ENCODE measurements at regions not wholly inside any gene's neighbourhood (a gene's known extent, or its start where the extent isn't known, plus 50 kb on each side); places are given as distances from the start of the nearest gene placed in this dataset.

DNA sequence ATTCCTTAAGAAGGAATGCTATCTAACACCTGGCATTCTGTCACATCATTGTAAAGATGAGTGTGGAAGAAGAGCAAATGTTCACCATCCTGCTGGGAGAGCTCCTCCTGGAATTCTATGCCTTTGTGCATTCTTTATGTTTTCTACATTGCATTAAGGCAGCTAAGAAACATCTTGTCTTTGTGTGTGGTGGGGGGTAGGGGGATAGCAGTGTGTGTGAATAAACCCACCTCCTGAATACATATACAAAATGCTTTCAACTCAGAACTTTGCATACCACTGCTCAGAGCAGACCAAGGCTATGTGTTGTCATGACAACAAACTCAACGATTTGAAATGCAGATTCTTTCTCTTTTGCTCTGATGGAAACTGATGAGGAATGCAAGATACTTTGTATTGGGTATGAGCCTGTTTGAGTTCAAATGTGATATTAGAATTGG is 193.6 kb upstream of the KAZN start:
- Histone ChIP-seq H3K36me3 (ENCODE audit: insufficient read depth, low read length, poor library complexity, severe bottlenecking) (no peaks in the 10 kb centered on the region), H3K27me3 (replicated peaks; ENCODE audit: insufficient read depth, low read depth, low read length, poor library complexity) (no peaks in the 10 kb centered on the region), H3K4me3 (ENCODE audit: low read depth, low read length, poor library complexity, severe bottlenecking) (no peak overlapping the region), H3K4me1 (ENCODE audit: insufficient read depth, low read length, poor library complexity, severe bottlenecking) (no peaks in the 10 kb centered on the region), H3K27ac (ENCODE audit: low read depth, low read length, poor library complexity, severe bottlenecking) (no peak overlapping the region), H3K9me3 (ENCODE audit: low read depth, low read length, poor library complexity, severe bottlenecking) (no peaks in the 10 kb centered on the region)
- ChIA-PET CTCF (no interaction called here), POLR2A (ENCODE audit: low non-redundant PET) (no interaction called here)
- no TSS peak for BruUV-seq (replicated peaks)
- TF ChIP-seq EZH2 (IDR thresholded peaks at IDR 0.05; ENCODE audit: borderline replicate concordance, low read depth, low read length, poor library complexity, severe bottlenecking): no peak
- TF ChIP-seq, protein P1, sequence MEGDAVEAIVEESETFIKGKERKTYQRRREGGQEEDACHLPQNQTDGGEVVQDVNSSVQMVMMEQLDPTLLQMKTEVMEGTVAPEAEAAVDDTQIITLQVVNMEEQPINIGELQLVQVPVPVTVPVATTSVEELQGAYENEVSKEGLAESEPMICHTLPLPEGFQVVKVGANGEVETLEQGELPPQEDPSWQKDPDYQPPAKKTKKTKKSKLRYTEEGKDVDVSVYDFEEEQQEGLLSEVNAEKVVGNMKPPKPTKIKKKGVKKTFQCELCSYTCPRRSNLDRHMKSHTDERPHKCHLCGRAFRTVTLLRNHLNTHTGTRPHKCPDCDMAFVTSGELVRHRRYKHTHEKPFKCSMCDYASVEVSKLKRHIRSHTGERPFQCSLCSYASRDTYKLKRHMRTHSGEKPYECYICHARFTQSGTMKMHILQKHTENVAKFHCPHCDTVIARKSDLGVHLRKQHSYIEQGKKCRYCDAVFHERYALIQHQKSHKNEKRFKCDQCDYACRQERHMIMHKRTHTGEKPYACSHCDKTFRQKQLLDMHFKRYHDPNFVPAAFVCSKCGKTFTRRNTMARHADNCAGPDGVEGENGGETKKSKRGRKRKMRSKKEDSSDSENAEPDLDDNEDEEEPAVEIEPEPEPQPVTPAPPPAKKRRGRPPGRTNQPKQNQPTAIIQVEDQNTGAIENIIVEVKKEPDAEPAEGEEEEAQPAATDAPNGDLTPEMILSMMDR (conservative IDR thresholded peaks at IDR 0.05; ENCODE audit: low read depth, low read length): no peak
- no peak for DNase-seq (ENCODE audit: low spot score)
- intact Hi-C loops (cut with micrococcal nuclease; ENCODE audit: unreplicated experiment): no loop called here

DNA sequence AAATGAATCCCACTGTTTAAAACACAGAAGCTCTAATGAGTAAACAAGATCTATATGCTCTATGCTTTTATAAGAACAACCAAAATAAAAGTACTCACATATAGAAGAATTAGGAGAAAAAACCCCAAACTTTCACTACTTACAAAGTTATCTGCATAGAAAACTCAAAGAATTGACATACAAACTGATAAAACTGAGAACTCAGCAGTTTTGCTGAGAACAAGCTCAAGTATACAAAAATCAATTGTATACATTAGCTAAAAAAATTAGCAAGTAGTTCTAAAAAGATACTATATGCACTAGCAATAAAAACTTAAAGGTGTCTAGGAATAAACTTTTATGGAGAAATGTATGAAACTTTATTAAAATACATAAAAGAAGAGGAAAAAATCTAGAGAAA is 186.2 kb upstream of the KAZN start:
- no peaks in the 10 kb centered on the region for H3K27me3 ChIP-seq (replicated peaks; ENCODE audit: insufficient read depth, low read depth, low read length, poor library complexity)

DNA sequence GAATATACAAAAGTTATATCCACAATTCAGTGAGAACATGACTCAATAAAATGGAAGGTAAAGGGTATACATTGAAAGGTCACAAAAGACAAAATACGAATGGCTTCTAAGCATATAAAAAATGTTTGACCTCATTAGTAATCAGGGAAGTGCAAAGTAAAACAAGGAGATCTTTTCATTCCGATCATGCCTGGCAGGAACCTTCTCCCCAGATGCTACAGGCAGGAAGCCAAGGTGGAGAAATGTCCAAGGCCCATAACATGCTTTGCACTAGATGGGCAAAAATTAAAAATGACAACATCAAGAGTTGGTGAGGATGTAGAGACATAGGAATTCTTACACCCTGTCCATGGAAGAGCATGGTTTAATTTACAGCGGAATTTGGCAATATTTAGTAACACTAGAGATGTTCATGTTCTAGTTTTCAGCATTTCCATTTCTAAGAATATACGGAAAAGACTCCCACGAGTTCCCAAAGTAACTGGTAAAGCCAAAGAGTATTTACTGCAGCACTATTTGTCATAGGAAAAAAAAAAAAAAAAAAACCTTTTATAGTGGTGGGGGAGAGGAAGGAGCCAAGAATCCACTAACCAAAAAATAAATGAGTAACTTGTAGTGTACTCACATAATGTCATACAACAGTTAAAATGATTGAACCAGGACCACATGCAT is 184.5 kb upstream of the KAZN start:
- Histone ChIP-seq H3K27ac (ENCODE audit: low read depth, low read length, poor library complexity, severe bottlenecking) (no peak overlapping the region), H3K9me3 (ENCODE audit: low read depth, low read length, poor library complexity, severe bottlenecking) (no peaks in the 10 kb centered on the region), H3K36me3 (ENCODE audit: insufficient read depth, low read length, poor library complexity, severe bottlenecking) (no peaks in the 10 kb centered on the region), H3K4me3 (ENCODE audit: low read depth, low read length, poor library complexity, severe bottlenecking) (no peak overlapping the region), H3K27me3 (replicated peaks; ENCODE audit: insufficient read depth, low read depth, low read length, poor library complexity) (no peaks in the 10 kb centered on the region), H3K4me1 (ENCODE audit: insufficient read depth, low read length, poor library complexity, severe bottlenecking) (no peaks in the 10 kb centered on the region)
- TF ChIP-seq, protein P1 (conservative IDR thresholded peaks at IDR 0.05; ENCODE audit: low read depth, low read length): no peak
- TF ChIP-seq EZH2 (IDR thresholded peaks at IDR 0.05; ENCODE audit: borderline replicate concordance, low read depth, low read length, poor library complexity, severe bottlenecking): no peak
- POLR2A ChIA-PET (ENCODE audit: low non-redundant PET): no interaction called here
- no TSS peak for BruUV-seq (replicated peaks)
- no peak for DNase-seq (ENCODE audit: low spot score)
- intact Hi-C loops (cut with micrococcal nuclease; ENCODE audit: unreplicated experiment): loop anchor here (10.0 kb wide), 1 partner anchor 299 kb away; no protein-coding TSS in a partner anchor
- CTCF ChIA-PET: no interaction called here

More for the DNA sequence above, 186.2 kb upstream of the KAZN start:
- ChIA-PET CTCF (no interaction called here), POLR2A (ENCODE audit: low non-redundant PET) (no interaction called here)
- intact Hi-C loops (cut with micrococcal nuclease; ENCODE audit: unreplicated experiment): loop anchor here (10.0 kb wide), 1 partner anchor 297 kb away; no protein-coding TSS in a partner anchor
- no TSS peak for BruUV-seq (replicated peaks)
- TF ChIP-seq EZH2 (IDR thresholded peaks at IDR 0.05; ENCODE audit: borderline replicate concordance, low read depth, low read length, poor library complexity, severe bottlenecking): no peak
- TF ChIP-seq, protein P1 (conservative IDR thresholded peaks at IDR 0.05; ENCODE audit: low read depth, low read length): no peak
- no peak for DNase-seq (ENCODE audit: low spot score)
- no peaks in the 10 kb centered on the region for H3K9me3 ChIP-seq (ENCODE audit: low read depth, low read length, poor library complexity, severe bottlenecking)
- no peak overlapping the region for H3K27ac ChIP-seq (ENCODE audit: low read depth, low read length, poor library complexity, severe bottlenecking)
- no peaks in the 10 kb centered on the region for H3K4me1 ChIP-seq (ENCODE audit: insufficient read depth, low read length, poor library complexity, severe bottlenecking)
- H3K4me3 ChIP-seq (ENCODE audit: low read depth, low read length, poor library complexity, severe bottlenecking): no peak overlapping the region
- no peaks in the 10 kb centered on the region for H3K36me3 ChIP-seq (ENCODE audit: insufficient read depth, low read length, poor library complexity, severe bottlenecking)

All from A673 (cell line).